ENCODE measurements at regions not wholly inside any gene's neighbourhood (a gene's known extent, or its start where the extent isn't known, plus 50 kb on each side); places are given as distances from the start of the nearest gene placed in this dataset.

- H3K4me1 ChIP-seq (replicated peaks in 1 of 4; ENCODE audit: control insufficient read depth in 3 of 4, insufficient read depth in 4 of 4, low read length in 3 of 4): no peaks in the 10 kb centered on the region
- H3K56ac ChIP-seq (replicated peaks; ENCODE audit: insufficient read length, low read depth, low read length): no peak overlapping the region
- H3K79me1 ChIP-seq (ENCODE audit: low read depth, low read length): no peaks in the 10 kb centered on the region
- no peak overlapping the region for H2BK5ac ChIP-seq (ENCODE audit: low read depth, low read length)
- H3K23me2 ChIP-seq (ENCODE audit: low read depth, low read length): no peaks in the 10 kb centered on the region
- no peak overlapping the region for H3K23ac ChIP-seq (ENCODE audit: insufficient read length)
- WGBS, 2 experiments (ENCODE audit: extremely low coverage in 1 of 2, insufficient coverage in 1 of 2, insufficient read length in 1 of 2, insufficient replicate concordance in 2 of 2, low coverage in 1 of 2, low lambda C conversion rate in 2 of 2, missing lambda C conversion rate in 1 of 2): 94% methylated on average over 1 of the region's 1 CpG; no CpG with 5 or more reads in 1 of the 2 experiments
- no peaks in the 10 kb centered on the region for H3K79me2 ChIP-seq (ENCODE audit: control insufficient read depth in 1 of 2, insufficient read depth in 2 of 2, low read length in 2 of 2)
- no peaks in the 10 kb centered on the region for H4K20me1 ChIP-seq (replicated peaks in 1 of 2; ENCODE audit: control insufficient read depth in 1 of 2, insufficient read depth in 2 of 2, low read length in 2 of 2)
- peaks cover 0 to 7% of the 10 kb centered on the region in 2 experiments; a peak in 2 of 4 replicates for H3K9me3 ChIP-seq (ENCODE audit: insufficient read depth in 2 of 2, low read depth in 1 of 2, low read length in 1 of 2)
- no peak overlapping the region for H2AFZ ChIP-seq (ENCODE audit: low read length)
- no peak overlapping the region for H3K14ac ChIP-seq (ENCODE audit: insufficient read length)
- H4K8ac ChIP-seq (ENCODE audit: extremely low read depth, insufficient read depth, low read length): no peak overlapping the region
- no peak overlapping the region for H3K27ac ChIP-seq (ENCODE audit: low read depth, low read length)
- no peak overlapping the region for H4K91ac ChIP-seq (replicated peaks; ENCODE audit: insufficient read length, low read length)
- H2BK12ac ChIP-seq (ENCODE audit: low read depth, low read length): no peak overlapping the region
- no peak overlapping the region for H3K4me3 ChIP-seq (ENCODE audit: extremely low read depth in 1 of 4, insufficient read depth in 2 of 4, low read depth in 3 of 4, low read length in 4 of 4)
- H4K5ac ChIP-seq (ENCODE audit: insufficient read length, low read depth, low read length): no peak overlapping the region
- TF ChIP-seq NANOG (IDR thresholded peaks at IDR 0.05; ENCODE audit: insufficient read depth, low read depth, low read length, poor library complexity, severe bottlenecking): no peak
- no peak for TF ChIP-seq CHD2 (IDR thresholded peaks at IDR 0.05; ENCODE audit: low read length)
- H3K4me2 ChIP-seq (ENCODE audit: insufficient read depth in 1 of 2, low read depth in 2 of 2, low read length in 2 of 2): no peak overlapping the region
- H3K4ac ChIP-seq (replicated peaks; ENCODE audit: insufficient read length, low read depth, low read length): no peak overlapping the region
- no peak overlapping the region for H2BK120ac ChIP-seq (replicated peaks; ENCODE audit: low read depth, low read length)
- H3K9ac ChIP-seq (replicated peaks in 1 of 4; ENCODE audit: extremely low read depth in 1 of 4, low read depth in 3 of 4, low read length in 3 of 4): no peak overlapping the region
- H2BK15ac ChIP-seq (ENCODE audit: low read length): no peak overlapping the region
- FAIRE-seq: no peak
- DNase-seq (ENCODE audit: low read depth in 1 of 2, low spot score in 2 of 2): no peak
- ChIA-PET POLR2A (ENCODE audit: partially characterized antibody) (no interaction called here), CTCF (ENCODE audit: partially characterized antibody) (no interaction called here)
- H3K36me3 ChIP-seq (ENCODE audit: control insufficient read depth in 2 of 4, insufficient read depth in 4 of 4, low read length in 3 of 4): no peaks in the 10 kb centered on the region
- no peaks in the 10 kb centered on the region for H3K27me3 ChIP-seq (replicated peaks in 1 of 4; ENCODE audit: control insufficient read depth in 3 of 4, extremely low read depth in 1 of 4, insufficient read depth in 3 of 4, low read length in 3 of 4)
- no peak overlapping the region for H2AK5ac ChIP-seq (ENCODE audit: low read depth, low read length)
- no peak overlapping the region for H3K18ac ChIP-seq (ENCODE audit: extremely low read depth, low read length)
- H2BK20ac ChIP-seq (ENCODE audit: low read length): no peak overlapping the region
Measured at GRCh38 chr1:79760531-79760930, 754.0 kb upstream of the ADGRL4 start.

All from H1 (cell line).